HL-60 (cell line): ENCODE measurements at regions not wholly inside any gene's neighbourhood (a gene's known extent, or its start where the extent isn't known, plus 50 kb on each side); places are given as distances from the start of the nearest gene placed in this dataset.

Source experiments
- DNase-seq, 2 experiments: peaks; one replicate each; pipeline ENCODE4 v3.0.0-alpha.2; 2010 to 2020; ENCODE audit warnings: low read depth in 1 of 2, low spot score in 1 of 2
- H3K27ac ChIP-seq: fragments of 250-450 bp; sonication (Bioruptor Pico); replicated peaks from 2 replicates; pipeline ENCODE4 v1.5.1; 2020; ENCODE audit warnings: mild to moderate bottlenecking, moderate library complexity
- H3K27me3 ChIP-seq: fragments of 250-450 bp; sonication (Bioruptor Pico); 2 replicates; pipeline ENCODE4 v1.5.1; 2021; ENCODE audit warnings: mild to moderate bottlenecking, moderate library complexity; ENCODE audit not compliant: insufficient read depth, poor library complexity, severe bottlenecking
- H3K4me3 ChIP-seq: replicated peaks from 2 replicates; pipeline ENCODE4 v1.5.1; 2011; ENCODE audit warnings: mild to moderate bottlenecking, control low read depth, low read length; ENCODE audit not compliant: insufficient read depth
- CTCF ChIP-seq: IDR thresholded peaks from one replicate; pipeline ENCODE4 v1.5.1; 2011; ENCODE audit warnings: low read length, control low read depth, inconsistent platforms; ENCODE audit not compliant: insufficient read depth
- GABPA ChIP-seq: IDR thresholded peaks from 2 replicates; pipeline ENCODE4 v1.6.1; 2012; ENCODE audit warnings: low read depth
- POLR2AphosphoS5 ChIP-seq: IDR thresholded peaks from 2 replicates; pipeline ENCODE4 v1.6.1; 2012; ENCODE audit warnings: low read depth
- REST ChIP-seq: IDR thresholded peaks from 2 replicates; pipeline ENCODE4 v1.6.1; 2012; ENCODE audit warnings: low read depth; ENCODE audit not compliant: insufficient replicate concordance
- SPI1 ChIP-seq: IDR thresholded peaks from 2 replicates; pipeline ENCODE4 v1.6.1; 2012; ENCODE audit warnings: low read depth, mild to moderate bottlenecking, borderline replicate concordance

- no peak for DNase-seq
- TF ChIP-seq GABPA: no peak
- no peak for TF ChIP-seq POLR2AphosphoS5
- no peak for TF ChIP-seq SPI1
- TF ChIP-seq REST: no peak
- TF ChIP-seq CTCF: no peak
- no peaks in the 10 kb centered on the region for H3K27me3 ChIP-seq
- H3K4me3 ChIP-seq: no peak overlapping the region
- H3K27ac ChIP-seq: no peak overlapping the region
Observed at GRCh38 chr2:37458133-37458532, 113.7 kb downstream of the QPCT start.

- Histone ChIP-seq H3K27me3 (no peaks in the 10 kb centered on the region), H3K4me3 (no peak overlapping the region), H3K27ac (no peak overlapping the region)
- TF ChIP-seq SPI1: no peak
- TF ChIP-seq GABPA: no peak
- no peak for TF ChIP-seq REST
- no peak for TF ChIP-seq POLR2AphosphoS5
- TF ChIP-seq CTCF: no peak
- DNase-seq: no peak
Observed at GRCh38 chr2:37459095-37459981, 114.9 kb downstream of the QPCT start.

GRCh38 chr2:37460896-37461229 lies 116.4 kb downstream of the QPCT start:
- no peak for DNase-seq
- no peak overlapping the region for H3K4me3 ChIP-seq
- no peaks in the 10 kb centered on the region for H3K27me3 ChIP-seq
- H3K27ac ChIP-seq: no peak overlapping the region
- TF ChIP-seq REST: no peak
- no peak for TF ChIP-seq GABPA
- TF ChIP-seq POLR2AphosphoS5: no peak
- no peak for TF ChIP-seq CTCF
- no peak for TF ChIP-seq SPI1
